ENCODE measurements at regions not wholly inside any gene's neighbourhood (a gene's known extent, or its start where the extent isn't known, plus 50 kb on each side); places are given as distances from the start of the nearest gene placed in this dataset.

DNA sequence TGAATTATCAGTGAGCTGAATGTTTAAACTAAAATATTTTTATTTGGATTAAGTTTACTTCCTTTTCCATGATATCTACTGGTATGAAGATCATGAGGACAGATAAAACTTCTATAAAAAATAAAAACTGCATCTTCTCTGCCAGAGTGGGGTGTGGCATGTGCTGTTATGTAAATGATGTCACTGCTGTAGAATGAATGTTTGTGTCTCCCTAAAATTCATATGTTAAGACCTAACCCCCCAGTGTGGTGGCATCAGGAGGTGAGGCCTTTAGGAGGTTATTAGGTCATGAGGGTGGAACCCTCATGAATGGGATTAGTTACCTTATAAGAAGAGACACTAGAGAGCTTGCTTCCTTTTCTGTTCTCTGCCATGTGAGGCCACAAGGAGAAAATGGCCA, 178.7 kb upstream of the DPH6 start:
- Histone ChIP-seq H3K9ac (ENCODE audit: insufficient read depth in 1 of 2, low read depth in 2 of 2, low read length in 2 of 2) (no peak overlapping the region), H3K27me3 (ENCODE audit: control insufficient read depth in 2 of 2, insufficient read depth in 2 of 2, low read length in 2 of 2) (no peaks in the 10 kb centered on the region; a peak in 1 of 5 replicates), H3K4me2 (ENCODE audit: insufficient read depth, low read length) (no peak overlapping the region), H3K4me3 (no peak overlapping the region), H3K4me1 (replicated peaks in 1 of 2; ENCODE audit: control insufficient read depth in 2 of 2, insufficient read depth in 2 of 2, low read length in 2 of 2) (peaks cover 0 to 2% of the 10 kb centered on the region in 2 experiments; a peak in 1 of 5 replicates), H2AFZ (ENCODE audit: low read depth, low read length) (no peak overlapping the region), H3K27ac (ENCODE audit: extremely low read depth, low read depth, low read length) (no peak overlapping the region), H3K9me1 (ENCODE audit: control insufficient read depth, insufficient read depth, low read length) (no peaks in the 10 kb centered on the region), H3K79me2 (ENCODE audit: control insufficient read depth, insufficient read depth, low read length) (no peaks in the 10 kb centered on the region), H4K20me1 (replicated peaks; ENCODE audit: control insufficient read depth, insufficient read depth, low read length) (no peaks in the 10 kb centered on the region), H3K9me3 (replicated peaks; ENCODE audit: control insufficient read depth, insufficient read depth, low read depth, low read length) (no peaks in the 10 kb centered on the region), H3K36me3 (ENCODE audit: control insufficient read depth, insufficient read depth, low read length) (no peaks in the 10 kb centered on the region)
- in situ Hi-C loops (cut with MboI) (no loop called here), intact Hi-C loops (cut with micrococcal nuclease) (no loop called here)
- ChIA-PET POLR2A (no interaction called here), CTCF (ENCODE audit: low intra/inter-chr PET ratio) (no interaction called here)
- no peak for DNase-seq (ENCODE audit: extremely low read depth in 1 of 4, low spot score in 3 of 4)
- no TSS peak for BruUV-seq (replicated peaks)
- no peak for ATAC-seq
- FAIRE-seq = no peak
- TF ChIP-seq, protein P1, sequence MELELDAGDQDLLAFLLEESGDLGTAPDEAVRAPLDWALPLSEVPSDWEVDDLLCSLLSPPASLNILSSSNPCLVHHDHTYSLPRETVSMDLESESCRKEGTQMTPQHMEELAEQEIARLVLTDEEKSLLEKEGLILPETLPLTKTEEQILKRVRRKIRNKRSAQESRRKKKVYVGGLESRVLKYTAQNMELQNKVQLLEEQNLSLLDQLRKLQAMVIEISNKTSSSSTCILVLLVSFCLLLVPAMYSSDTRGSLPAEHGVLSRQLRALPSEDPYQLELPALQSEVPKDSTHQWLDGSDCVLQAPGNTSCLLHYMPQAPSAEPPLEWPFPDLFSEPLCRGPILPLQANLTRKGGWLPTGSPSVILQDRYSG (tag; conservative IDR thresholded peaks at IDR 0.05; ENCODE audit: low read depth) = no peak
- TF ChIP-seq, protein P2, sequence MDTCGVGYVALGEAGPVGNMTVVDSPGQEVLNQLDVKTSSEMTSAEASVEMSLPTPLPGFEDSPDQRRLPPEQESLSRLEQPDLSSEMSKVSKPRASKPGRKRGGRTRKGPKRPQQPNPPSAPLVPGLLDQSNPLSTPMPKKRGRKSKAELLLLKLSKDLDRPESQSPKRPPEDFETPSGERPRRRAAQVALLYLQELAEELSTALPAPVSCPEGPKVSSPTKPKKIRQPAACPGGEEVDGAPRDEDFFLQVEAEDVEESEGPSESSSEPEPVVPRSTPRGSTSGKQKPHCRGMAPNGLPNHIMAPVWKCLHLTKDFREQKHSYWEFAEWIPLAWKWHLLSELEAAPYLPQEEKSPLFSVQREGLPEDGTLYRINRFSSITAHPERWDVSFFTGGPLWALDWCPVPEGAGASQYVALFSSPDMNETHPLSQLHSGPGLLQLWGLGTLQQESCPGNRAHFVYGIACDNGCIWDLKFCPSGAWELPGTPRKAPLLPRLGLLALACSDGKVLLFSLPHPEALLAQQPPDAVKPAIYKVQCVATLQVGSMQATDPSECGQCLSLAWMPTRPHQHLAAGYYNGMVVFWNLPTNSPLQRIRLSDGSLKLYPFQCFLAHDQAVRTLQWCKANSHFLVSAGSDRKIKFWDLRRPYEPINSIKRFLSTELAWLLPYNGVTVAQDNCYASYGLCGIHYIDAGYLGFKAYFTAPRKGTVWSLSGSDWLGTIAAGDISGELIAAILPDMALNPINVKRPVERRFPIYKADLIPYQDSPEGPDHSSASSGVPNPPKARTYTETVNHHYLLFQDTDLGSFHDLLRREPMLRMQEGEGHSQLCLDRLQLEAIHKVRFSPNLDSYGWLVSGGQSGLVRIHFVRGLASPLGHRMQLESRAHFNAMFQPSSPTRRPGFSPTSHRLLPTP (IDR thresholded peaks at IDR 0.05; ENCODE audit: borderline replicate concordance, extremely low read depth, insufficient read length) = no peak
- TF ChIP-seq, protein P3, sequence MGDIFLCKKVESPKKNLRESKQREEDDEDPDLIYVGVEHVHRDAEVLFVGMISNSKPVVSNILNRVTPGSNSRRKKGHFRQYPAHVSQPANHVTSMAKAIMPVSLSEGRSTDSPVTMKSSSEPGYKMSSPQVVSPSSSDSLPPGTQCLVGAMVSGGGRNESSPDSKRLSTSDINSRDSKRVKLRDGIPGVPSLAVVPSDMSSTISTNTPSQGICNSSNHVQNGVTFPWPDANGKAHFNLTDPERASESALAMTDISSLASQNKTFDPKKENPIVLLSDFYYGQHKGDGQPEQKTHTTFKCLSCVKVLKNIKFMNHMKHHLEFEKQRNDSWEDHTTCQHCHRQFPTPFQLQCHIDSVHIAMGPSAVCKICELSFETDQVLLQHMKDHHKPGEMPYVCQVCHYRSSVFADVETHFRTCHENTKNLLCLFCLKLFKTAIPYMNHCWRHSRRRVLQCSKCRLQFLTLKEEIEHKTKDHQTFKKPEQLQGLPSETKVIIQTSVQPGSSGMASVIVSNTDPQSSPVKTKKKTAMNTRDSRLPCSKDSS (IDR thresholded peaks at IDR 0.05; ENCODE audit: low read depth, partially characterized antibody) = no peak
- TF ChIP-seq MXI1 (IDR thresholded peaks at IDR 0.05; ENCODE audit: low read depth, low read length) = no peak
- TF ChIP-seq BHLHE40 (IDR thresholded peaks at IDR 0.05; ENCODE audit: low read length) = no peak
- TF ChIP-seq, protein P4, sequence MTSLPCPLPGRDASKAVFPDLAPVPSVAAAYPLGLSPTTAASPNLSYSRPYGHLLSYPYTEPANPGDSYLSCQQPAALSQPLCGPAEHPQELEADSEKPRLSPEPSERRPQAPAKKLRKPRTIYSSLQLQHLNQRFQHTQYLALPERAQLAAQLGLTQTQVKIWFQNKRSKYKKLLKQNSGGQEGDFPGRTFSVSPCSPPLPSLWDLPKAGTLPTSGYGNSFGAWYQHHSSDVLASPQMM (CRISPR knock-in tag; IDR thresholded peaks at IDR 0.05) = no peak
- TF ChIP-seq CAMTA2 (CRISPR knock-in tag; conservative IDR thresholded peaks at IDR 0.05) = no peak
- no peak for TF ChIP-seq BRCA1 (IDR thresholded peaks at IDR 0.05)
- TF ChIP-seq BRCA1 (CRISPR knock-in tag; IDR thresholded peaks at IDR 0.05) = no peak
- TF ChIP-seq ZNF143 (CRISPR knock-in tag; IDR thresholded peaks at IDR 0.05) = no peak
- TF ChIP-seq, protein P5, sequence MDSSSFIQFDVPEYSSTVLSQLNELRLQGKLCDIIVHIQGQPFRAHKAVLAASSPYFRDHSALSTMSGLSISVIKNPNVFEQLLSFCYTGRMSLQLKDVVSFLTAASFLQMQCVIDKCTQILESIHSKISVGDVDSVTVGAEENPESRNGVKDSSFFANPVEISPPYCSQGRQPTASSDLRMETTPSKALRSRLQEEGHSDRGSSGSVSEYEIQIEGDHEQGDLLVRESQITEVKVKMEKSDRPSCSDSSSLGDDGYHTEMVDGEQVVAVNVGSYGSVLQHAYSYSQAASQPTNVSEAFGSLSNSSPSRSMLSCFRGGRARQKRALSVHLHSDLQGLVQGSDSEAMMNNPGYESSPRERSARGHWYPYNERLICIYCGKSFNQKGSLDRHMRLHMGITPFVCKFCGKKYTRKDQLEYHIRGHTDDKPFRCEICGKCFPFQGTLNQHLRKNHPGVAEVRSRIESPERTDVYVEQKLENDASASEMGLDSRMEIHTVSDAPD (CRISPR knock-in tag; IDR thresholded peaks at IDR 0.05) = no peak
- TF ChIP-seq, protein P6, sequence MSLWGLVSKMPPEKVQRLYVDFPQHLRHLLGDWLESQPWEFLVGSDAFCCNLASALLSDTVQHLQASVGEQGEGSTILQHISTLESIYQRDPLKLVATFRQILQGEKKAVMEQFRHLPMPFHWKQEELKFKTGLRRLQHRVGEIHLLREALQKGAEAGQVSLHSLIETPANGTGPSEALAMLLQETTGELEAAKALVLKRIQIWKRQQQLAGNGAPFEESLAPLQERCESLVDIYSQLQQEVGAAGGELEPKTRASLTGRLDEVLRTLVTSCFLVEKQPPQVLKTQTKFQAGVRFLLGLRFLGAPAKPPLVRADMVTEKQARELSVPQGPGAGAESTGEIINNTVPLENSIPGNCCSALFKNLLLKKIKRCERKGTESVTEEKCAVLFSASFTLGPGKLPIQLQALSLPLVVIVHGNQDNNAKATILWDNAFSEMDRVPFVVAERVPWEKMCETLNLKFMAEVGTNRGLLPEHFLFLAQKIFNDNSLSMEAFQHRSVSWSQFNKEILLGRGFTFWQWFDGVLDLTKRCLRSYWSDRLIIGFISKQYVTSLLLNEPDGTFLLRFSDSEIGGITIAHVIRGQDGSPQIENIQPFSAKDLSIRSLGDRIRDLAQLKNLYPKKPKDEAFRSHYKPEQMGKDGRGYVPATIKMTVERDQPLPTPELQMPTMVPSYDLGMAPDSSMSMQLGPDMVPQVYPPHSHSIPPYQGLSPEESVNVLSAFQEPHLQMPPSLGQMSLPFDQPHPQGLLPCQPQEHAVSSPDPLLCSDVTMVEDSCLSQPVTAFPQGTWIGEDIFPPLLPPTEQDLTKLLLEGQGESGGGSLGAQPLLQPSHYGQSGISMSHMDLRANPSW (CRISPR knock-in tag; IDR thresholded peaks at IDR 0.05) = no peak
- no peak for TF ChIP-seq CHCHD3 (CRISPR knock-in tag; IDR thresholded peaks at IDR 0.05)
